Endothelial cell of umbilical vein (primary cell): ENCODE measurements at regions not wholly inside any gene's neighbourhood (a gene's known extent, or its start where the extent isn't known, plus 50 kb on each side); places are given as distances from the start of the nearest gene placed in this dataset.

Source experiments
- BruUV-seq: library from RNA; stranded (reverse); fragments of 400-500 nt; replicated peaks from 2 replicates; lab custom pipeline; 2021; lab: Mats Ljungman, UMichigan
- CTCF ChIA-PET: fragments of 300-600, 350-600 bp; sonication (Branson Sonifier 250); formaldehyde crosslinking; loops from one replicate; lab custom pipeline; 2021; ENCODE audit warnings: antibody characterized with exemption, inconsistent platforms; lab: Charles Lee
- POLR2A ChIA-PET: fragments of 300-600, 350-600 bp; sonication (Branson Sonifier 250); formaldehyde crosslinking; loops from one replicate; lab custom pipeline; 2021; ENCODE audit warnings: antibody characterized with exemption, inconsistent platforms; lab: Charles Lee
- DNase-seq: peaks from one replicate; pipeline ENCODE4 v3.0.0-alpha.2; 2011; ENCODE audit warnings: low read depth, low spot score
- FAIRE-seq: peaks from 2 replicates; lab custom pipeline; 2011; peaks lifted over from hg19 to GRCh38; lab: Jason Lieb, UNC
- H2AFZ ChIP-seq: 2 replicates; pipeline ENCODE4 v1.6.0; 2012; ENCODE audit warnings: low read depth, low read length, control low read depth, inconsistent platforms
- H3K27ac ChIP-seq: 2 replicates; pipeline ENCODE4 v1.5.1; 2011; ENCODE audit warnings: low read depth, mild to moderate bottlenecking, control low read depth, low read length, moderate library complexity; ENCODE audit not compliant: insufficient read depth
- H3K27me3 ChIP-seq, 2 experiments: 2 replicates each; pipeline versions ENCODE4 v1.6.0 to v1.6.1; 2011; ENCODE audit warnings: low read length in 2 of 2, mixed read lengths in 1 of 2; ENCODE audit not compliant: control insufficient read depth in 2 of 2, insufficient read depth in 2 of 2
- H3K36me3 ChIP-seq, 2 experiments: 2 replicates in 1 of 2; 3 replicates in 1 of 2; pipeline ENCODE4 v1.5.1; 2011; ENCODE audit warnings: low read length in 2 of 2, mild to moderate bottlenecking in 1 of 2, moderate library complexity in 1 of 2; ENCODE audit not compliant: control insufficient read depth in 2 of 2, insufficient read depth in 2 of 2; ENCODE audit errors: extremely low read depth in 1 of 2
- H3K4me1 ChIP-seq: 3 replicates; pipeline ENCODE4 v1.5.1; 2011; ENCODE audit warnings: mild to moderate bottlenecking, low read length; ENCODE audit not compliant: control insufficient read depth, insufficient read depth; ENCODE audit errors: extremely low read depth
- H3K4me2 ChIP-seq: 2 replicates; pipeline ENCODE4 v1.6.1; 2011; ENCODE audit warnings: low read length, control low read depth, mixed read lengths; ENCODE audit not compliant: insufficient read depth
- H3K4me3 ChIP-seq, 3 experiments: fragments of 200-600 bp in 1 of 3; sonication (generic), shearing (Covaris generic) in 1 of 3; replicated peaks in 1 of 3; 2 replicates each; pipeline ENCODE4 v1.5.1; 2011 to 2016; ENCODE audit warnings: control low read depth in 3 of 3, low read length in 3 of 3, mild to moderate bottlenecking in 2 of 3, inconsistent platforms in 1 of 3, low read depth in 1 of 3, moderate library complexity in 1 of 3; ENCODE audit not compliant: insufficient read depth in 1 of 3
- H3K79me2 ChIP-seq: 2 replicates; pipeline ENCODE4 v1.6.0; 2012; ENCODE audit warnings: low read length, inconsistent platforms; ENCODE audit not compliant: control insufficient read depth, insufficient read depth
- H3K9ac ChIP-seq: replicated peaks from 2 replicates; pipeline ENCODE3; 2011; ENCODE audit warnings: low read length, control low read depth; ENCODE audit not compliant: insufficient read depth; ENCODE audit errors: extremely low read depth
- H3K9me1 ChIP-seq: replicated peaks from 3 replicates; pipeline ENCODE4 v1.6.0; 2011; ENCODE audit warnings: mild to moderate bottlenecking, low read length; ENCODE audit not compliant: control insufficient read depth, insufficient read depth; ENCODE audit errors: extremely low read depth
- H3K9me3 ChIP-seq: replicated peaks from 2 replicates; pipeline ENCODE4 v1.5.1; 2012; ENCODE audit warnings: low read length, inconsistent platforms; ENCODE audit not compliant: control insufficient read depth, insufficient read depth
- H4K20me1 ChIP-seq: replicated peaks from 2 replicates; pipeline ENCODE3; 2011; ENCODE audit warnings: mild to moderate bottlenecking, low read length; ENCODE audit not compliant: control insufficient read depth, insufficient read depth; ENCODE audit errors: extremely low read depth
- EZH2 ChIP-seq: IDR thresholded peaks from 2 replicates; pipeline ENCODE4 v1.6.1; 2012; ENCODE audit warnings: borderline replicate concordance, low read depth, mild to moderate bottlenecking, moderate library complexity, low read length, inconsistent platforms; ENCODE audit not compliant: severe bottlenecking
- FOS ChIP-seq: IDR thresholded peaks from 2 replicates; pipeline ENCODE4 v1.6.1; 2011; ENCODE audit warnings: mild to moderate bottlenecking, low read length, moderate library complexity, borderline replicate concordance; ENCODE audit not compliant: insufficient read depth
- GATA2 ChIP-seq: IDR thresholded peaks from 2 replicates; pipeline ENCODE4 v1.7.0; 2011; ENCODE audit warnings: low read depth, mild to moderate bottlenecking, moderate library complexity, mixed read lengths, low read length; ENCODE audit not compliant: insufficient read length, insufficient read depth
- JUN ChIP-seq: IDR thresholded peaks from 2 replicates; pipeline ENCODE4 v1.6.1; 2011; ENCODE audit warnings: borderline replicate concordance, low read depth; ENCODE audit not compliant: insufficient read length, insufficient read depth
- MYC ChIP-seq: IDR thresholded peaks from one replicate; pipeline ENCODE4 v1.6.1; 2011; ENCODE audit warnings: mild to moderate bottlenecking, low read depth, low read length
- POLR2A ChIP-seq: IDR thresholded peaks from 2 replicates; pipeline ENCODE4 v1.6.1; 2012; ENCODE audit warnings: low read depth, mild to moderate bottlenecking, control low read depth, low read length
- POLR2AphosphoS5 ChIP-seq: IDR thresholded peaks from 2 replicates; pipeline ENCODE4 v1.6.1; 2012; ENCODE audit warnings: low read depth, mild to moderate bottlenecking, control low read depth, low read length, moderate library complexity; ENCODE audit not compliant: insufficient read depth
- dilution Hi-C: fragments of 300-500 bp; cut with MboI; formaldehyde crosslinking; loops from one replicate; pipeline ENCODE4 v1.15.0; 2019; ENCODE audit warnings: low sequenced_read_pairs; ENCODE audit not compliant: extremely low pct_ligation_motif_present
- intact Hi-C: fragments of 100-400 bp; cut with micrococcal nuclease; formaldehyde crosslinking; loops from one replicate; pipeline ENCODE4 v1.10.0; 2022
- TF ChIP-seq, protein P1 (sequence below), 2 donors: IDR thresholded peaks; 1 replicate in 1 of 2; 2 replicates in 1 of 2; pipeline ENCODE4 v1.5.1; 2011; ENCODE audit warnings: low read length in 2 of 2, mild to moderate bottlenecking in 2 of 2, moderate library complexity in 2 of 2, control low read depth in 1 of 2, inconsistent platforms in 1 of 2, low read depth in 1 of 2; ENCODE audit not compliant: insufficient read depth in 1 of 2; ENCODE audit errors: extremely low read depth in 1 of 2
- TF ChIP-seq, protein P2 (sequence below): IDR thresholded peaks from 2 replicates; pipeline ENCODE4 v1.6.1; 2011; ENCODE audit not compliant: insufficient read depth, insufficient read length

DNA sequence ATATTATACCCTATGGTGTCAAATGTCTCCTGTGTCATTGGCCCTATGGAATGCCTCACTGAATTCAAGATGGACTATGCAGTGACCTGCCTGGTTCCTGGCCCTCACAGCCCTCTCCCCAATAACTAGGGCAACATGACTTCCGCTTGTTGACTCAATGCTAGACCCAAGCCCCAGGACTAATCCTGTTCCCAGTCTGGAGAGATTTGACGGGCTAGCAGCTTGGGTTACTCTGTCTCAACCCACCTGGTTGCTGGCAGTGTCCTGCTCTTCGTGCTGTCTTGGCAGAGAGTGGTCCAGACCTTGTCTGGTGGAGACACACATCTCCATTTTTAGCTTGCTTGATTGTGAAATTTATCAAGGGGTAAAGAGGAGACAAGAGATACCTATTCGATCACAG is 135.8 kb upstream of the HES1 start:
- H3K4me3 ChIP-seq: no peak overlapping the region
- no peaks in the 10 kb centered on the region for H3K79me2 ChIP-seq
- no peaks in the 10 kb centered on the region for H4K20me1 ChIP-seq
- no peak overlapping the region for H3K27ac ChIP-seq
- ChIA-PET POLR2A (no interaction called here), CTCF (no interaction called here)
- no peak overlapping the region for H2AFZ ChIP-seq
- H3K9me1 ChIP-seq: no peaks in the 10 kb centered on the region
- intact Hi-C loops (no loop called here), dilution Hi-C loops (no loop called here)
- no peaks in the 10 kb centered on the region for H3K27me3 ChIP-seq
- no peak overlapping the region for H3K9ac ChIP-seq
- H3K4me2 ChIP-seq: no peak overlapping the region
- no peaks in the 10 kb centered on the region for H3K36me3 ChIP-seq
- TF ChIP-seq EZH2 (no peak), FOS (no peak), POLR2AphosphoS5 (no peak), JUN (no peak), MYC (no peak), GATA2 (no peak), POLR2A (no peak)
- TF ChIP-seq, protein P1, sequence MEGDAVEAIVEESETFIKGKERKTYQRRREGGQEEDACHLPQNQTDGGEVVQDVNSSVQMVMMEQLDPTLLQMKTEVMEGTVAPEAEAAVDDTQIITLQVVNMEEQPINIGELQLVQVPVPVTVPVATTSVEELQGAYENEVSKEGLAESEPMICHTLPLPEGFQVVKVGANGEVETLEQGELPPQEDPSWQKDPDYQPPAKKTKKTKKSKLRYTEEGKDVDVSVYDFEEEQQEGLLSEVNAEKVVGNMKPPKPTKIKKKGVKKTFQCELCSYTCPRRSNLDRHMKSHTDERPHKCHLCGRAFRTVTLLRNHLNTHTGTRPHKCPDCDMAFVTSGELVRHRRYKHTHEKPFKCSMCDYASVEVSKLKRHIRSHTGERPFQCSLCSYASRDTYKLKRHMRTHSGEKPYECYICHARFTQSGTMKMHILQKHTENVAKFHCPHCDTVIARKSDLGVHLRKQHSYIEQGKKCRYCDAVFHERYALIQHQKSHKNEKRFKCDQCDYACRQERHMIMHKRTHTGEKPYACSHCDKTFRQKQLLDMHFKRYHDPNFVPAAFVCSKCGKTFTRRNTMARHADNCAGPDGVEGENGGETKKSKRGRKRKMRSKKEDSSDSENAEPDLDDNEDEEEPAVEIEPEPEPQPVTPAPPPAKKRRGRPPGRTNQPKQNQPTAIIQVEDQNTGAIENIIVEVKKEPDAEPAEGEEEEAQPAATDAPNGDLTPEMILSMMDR (IDR thresholded peaks at IDR 0.05; ENCODE audit: extremely low read depth in 1 of 2, insufficient read depth in 1 of 2, low read depth in 1 of 2, low read length in 2 of 2): no peak
- TF ChIP-seq, protein P2, sequence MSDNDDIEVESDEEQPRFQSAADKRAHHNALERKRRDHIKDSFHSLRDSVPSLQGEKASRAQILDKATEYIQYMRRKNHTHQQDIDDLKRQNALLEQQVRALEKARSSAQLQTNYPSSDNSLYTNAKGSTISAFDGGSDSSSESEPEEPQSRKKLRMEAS: no peak
- FAIRE-seq (no peak), DNase-seq (no peak)
- BruUV-seq: no TSS peak
- peaks cover 25% of the 10 kb centered on the region for H3K4me1 ChIP-seq
- no peaks in the 10 kb centered on the region for H3K9me3 ChIP-seq
